ENCODE measurements at regions not wholly inside any gene's neighbourhood (a gene's known extent, or its start where the extent isn't known, plus 50 kb on each side); places are given as distances from the start of the nearest gene placed in this dataset.

GRCh38 chr1:99539131-99539530 lies 106.8 kb upstream of the PALMD start:
- TF ChIP-seq CTCF (IDR thresholded peaks at IDR 0.05; ENCODE audit: control insufficient read depth, extremely low read depth, insufficient read depth), result no peak
- no peak overlapping the region for H3K4me3 ChIP-seq (ENCODE audit: low read depth, low read length)
- DNase-seq (ENCODE audit: low read depth), result no peak

- no peak for TF ChIP-seq CTCF (IDR thresholded peaks at IDR 0.05; ENCODE audit: control insufficient read depth, extremely low read depth, insufficient read depth)
- no peak for DNase-seq (ENCODE audit: low read depth)
- no peak overlapping the region for H3K4me3 ChIP-seq (ENCODE audit: low read depth, low read length)
These were observed 105.2 kb upstream of the PALMD start for GRCh38 chr1:99540744-99541143.

- TF ChIP-seq CTCF (IDR thresholded peaks at IDR 0.05; ENCODE audit: control insufficient read depth, extremely low read depth, insufficient read depth), result no peak
- H3K4me3 ChIP-seq (ENCODE audit: low read depth, low read length), result no peak overlapping the region
- no peak for DNase-seq (ENCODE audit: low read depth)
These were observed 101.6 kb upstream of the PALMD start for GRCh38 chr1:99544328-99544727.

GRCh38 chr1:99546432-99547416 lies 99.2 kb upstream of the PALMD start:
- DNase-seq (ENCODE audit: low read depth), result no peak
- no peak for TF ChIP-seq CTCF (IDR thresholded peaks at IDR 0.05; ENCODE audit: control insufficient read depth, extremely low read depth, insufficient read depth)
- no peak overlapping the region for H3K4me3 ChIP-seq (ENCODE audit: low read depth, low read length)

GRCh38 chr1:99548943-99549605 lies 96.8 kb upstream of the PALMD start:
- TF ChIP-seq CTCF (IDR thresholded peaks at IDR 0.05; ENCODE audit: control insufficient read depth, extremely low read depth, insufficient read depth), result no peak
- DNase-seq (ENCODE audit: low read depth), result peak; percentile 61
- no peak overlapping the region for H3K4me3 ChIP-seq (ENCODE audit: low read depth, low read length)

- TF ChIP-seq CTCF (IDR thresholded peaks at IDR 0.05; ENCODE audit: control insufficient read depth, extremely low read depth, insufficient read depth), result no peak
- H3K4me3 ChIP-seq (ENCODE audit: low read depth, low read length), result no peak overlapping the region
- no peak for DNase-seq (ENCODE audit: low read depth)
These were observed 95.7 kb upstream of the PALMD start for GRCh38 chr1:99550198-99550597.
